Loucy (cell line): ENCODE measurements at regions not wholly inside any gene's neighbourhood (a gene's known extent, or its start where the extent isn't known, plus 50 kb on each side); places are given as distances from the start of the nearest gene placed in this dataset.

Source experiments
- H2AFZ ChIP-seq: fragments of 200-600 bp; sonication (generic); 2 replicates; pipeline ENCODE4 v1.6.0; 2016; ENCODE audit warnings: antibody characterized with exemption, mild to moderate bottlenecking, low read length, moderate library complexity
- H3F3A ChIP-seq: fragments of 200-600 bp; 2 replicates; pipeline ENCODE4 v1.6.0; 2016; ENCODE audit warnings: antibody characterized with exemption, low read depth, mild to moderate bottlenecking
- H3K27me3 ChIP-seq: fragments of 200-600 bp; sonication (generic); 2 replicates; pipeline ENCODE4 v1.6.1; 2014; ENCODE audit warnings: low read length, mild to moderate bottlenecking; ENCODE audit not compliant: insufficient read depth, poor library complexity, severe bottlenecking
- H3K36me3 ChIP-seq: fragments of 200-600 bp; sonication (generic); 2 replicates; pipeline ENCODE4 v1.6.1; 2016; ENCODE audit warnings: low read length; ENCODE audit not compliant: insufficient read depth
- H3K4me1 ChIP-seq: fragments of 200-600 bp; sonication (generic); 2 replicates; pipeline ENCODE4 v1.5.1; 2014; ENCODE audit warnings: low read length, mild to moderate bottlenecking; ENCODE audit not compliant: insufficient read depth, poor library complexity, severe bottlenecking
- H3K4me2 ChIP-seq: fragments of 200-600 bp; sonication (generic); 2 replicates; pipeline ENCODE4 v1.6.0; 2014; ENCODE audit warnings: antibody characterized with exemption, low read length, low read depth, mild to moderate bottlenecking; ENCODE audit not compliant: poor library complexity, severe bottlenecking
- H3K4me3 ChIP-seq: fragments of 200-600 bp; sonication (generic); 2 replicates; pipeline ENCODE4 v1.5.1; 2014; ENCODE audit warnings: low read length, mild to moderate bottlenecking, mixed read lengths; ENCODE audit not compliant: poor library complexity, severe bottlenecking
- H3K79me2 ChIP-seq: fragments of 200-600 bp; sonication (generic); 2 replicates; pipeline ENCODE4 v1.6.1; 2014; ENCODE audit warnings: low read length; ENCODE audit not compliant: insufficient read depth
- H3K9ac ChIP-seq: fragments of 200-600 bp; sonication (generic); 2 replicates; pipeline ENCODE4 v1.6.0; 2014; ENCODE audit warnings: mild to moderate bottlenecking, low read depth, low read length, moderate library complexity; ENCODE audit not compliant: poor library complexity, severe bottlenecking
- H3K9me2 ChIP-seq: fragments of 200-600 bp; sonication (generic); replicated peaks from 2 replicates; pipeline ENCODE4 v1.6.1; 2016; ENCODE audit warnings: low read depth, low read length, mixed read lengths
- H3K9me3 ChIP-seq: fragments of 200-600 bp; sonication (generic); 2 replicates; pipeline ENCODE4 v1.6.1; 2014; ENCODE audit warnings: mild to moderate bottlenecking, antibody characterized with exemption, low read length, low read depth; ENCODE audit not compliant: insufficient read depth
- H4K20me1 ChIP-seq: fragments of 200-600 bp; sonication (generic); 2 replicates; pipeline ENCODE4 v1.6.0; 2014; ENCODE audit warnings: antibody characterized with exemption, low read length, mild to moderate bottlenecking; ENCODE audit not compliant: insufficient read depth, poor library complexity, severe bottlenecking
- EZH2phosphoT487 ChIP-seq: fragments of 200-600 bp; IDR thresholded peaks from 2 replicates; pipeline ENCODE4 v1.6.1; 2018; ENCODE audit warnings: antibody characterized with exemption, mild to moderate bottlenecking, moderate library complexity, borderline replicate concordance
- TF ChIP-seq, protein P1 (sequence below): fragments of 200-600 bp; sonication (generic); conservative IDR thresholded peaks from 2 replicates; pipeline ENCODE4 v1.5.1; 2014; ENCODE audit warnings: mild to moderate bottlenecking, antibody characterized with exemption, low read length

DNA sequence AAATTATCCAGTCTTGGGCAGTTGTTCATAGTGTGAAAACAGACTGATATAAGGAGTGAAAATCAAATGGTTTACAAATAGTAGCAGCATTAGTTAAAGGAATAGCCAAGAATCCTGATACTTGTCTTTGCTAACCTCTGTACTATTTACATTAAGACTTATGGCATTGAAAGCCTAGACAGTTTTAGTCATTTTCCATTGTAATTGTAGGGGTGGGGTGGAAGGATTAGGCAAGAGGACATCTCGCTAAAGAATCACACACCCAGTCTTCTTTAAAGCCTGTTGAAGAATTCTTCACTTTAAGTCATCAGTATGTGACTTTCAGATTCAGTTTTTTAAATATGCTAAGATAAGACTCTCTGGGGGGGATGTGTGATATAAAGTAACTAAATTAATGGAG is 207.5 kb upstream of the PHACTR1 start:
- H2AFZ ChIP-seq = no peak overlapping the region
- no peaks in the 10 kb centered on the region for H3K79me2 ChIP-seq
- TF ChIP-seq, protein P1, sequence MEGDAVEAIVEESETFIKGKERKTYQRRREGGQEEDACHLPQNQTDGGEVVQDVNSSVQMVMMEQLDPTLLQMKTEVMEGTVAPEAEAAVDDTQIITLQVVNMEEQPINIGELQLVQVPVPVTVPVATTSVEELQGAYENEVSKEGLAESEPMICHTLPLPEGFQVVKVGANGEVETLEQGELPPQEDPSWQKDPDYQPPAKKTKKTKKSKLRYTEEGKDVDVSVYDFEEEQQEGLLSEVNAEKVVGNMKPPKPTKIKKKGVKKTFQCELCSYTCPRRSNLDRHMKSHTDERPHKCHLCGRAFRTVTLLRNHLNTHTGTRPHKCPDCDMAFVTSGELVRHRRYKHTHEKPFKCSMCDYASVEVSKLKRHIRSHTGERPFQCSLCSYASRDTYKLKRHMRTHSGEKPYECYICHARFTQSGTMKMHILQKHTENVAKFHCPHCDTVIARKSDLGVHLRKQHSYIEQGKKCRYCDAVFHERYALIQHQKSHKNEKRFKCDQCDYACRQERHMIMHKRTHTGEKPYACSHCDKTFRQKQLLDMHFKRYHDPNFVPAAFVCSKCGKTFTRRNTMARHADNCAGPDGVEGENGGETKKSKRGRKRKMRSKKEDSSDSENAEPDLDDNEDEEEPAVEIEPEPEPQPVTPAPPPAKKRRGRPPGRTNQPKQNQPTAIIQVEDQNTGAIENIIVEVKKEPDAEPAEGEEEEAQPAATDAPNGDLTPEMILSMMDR = no peak
- no peak for TF ChIP-seq EZH2phosphoT487

DNA sequence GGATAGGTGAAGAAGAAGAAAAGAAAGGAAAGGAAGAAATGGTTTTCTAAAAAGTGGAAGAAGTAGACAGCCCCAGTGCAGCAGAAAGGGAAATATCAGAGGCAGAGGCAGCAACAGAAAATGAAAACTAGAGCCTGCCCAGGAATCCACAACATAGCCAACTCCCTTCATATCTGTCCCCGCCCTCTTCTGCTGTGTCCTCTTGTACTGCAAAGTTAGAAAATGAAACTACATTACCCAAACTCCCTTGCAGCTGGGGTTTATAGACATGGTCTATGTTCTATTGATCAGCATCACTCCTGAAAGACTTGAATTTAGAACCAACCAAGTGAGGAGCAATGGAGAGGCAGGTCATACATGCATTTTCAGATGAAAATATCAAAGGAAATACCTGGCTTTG is 200.5 kb upstream of the PHACTR1 start:
- Histone ChIP-seq H3F3A (no peaks in the 10 kb centered on the region), H3K9ac (no peak overlapping the region), H3K4me3 (no peak overlapping the region), H3K9me3 (no peaks in the 10 kb centered on the region), H3K4me1 (no peaks in the 10 kb centered on the region), H2AFZ (no peak overlapping the region), H3K9me2 (no peaks in the 10 kb centered on the region), H3K36me3 (no peaks in the 10 kb centered on the region), H3K79me2 (no peaks in the 10 kb centered on the region), H3K4me2 (no peak overlapping the region), H4K20me1 (no peaks in the 10 kb centered on the region), H3K27me3 (no peaks in the 10 kb centered on the region)
- TF ChIP-seq EZH2phosphoT487 = no peak

More for the DNA sequence above, 207.5 kb upstream of the PHACTR1 start:
- Histone ChIP-seq H3K4me3 (no peak overlapping the region), H3K9me3 (no peaks in the 10 kb centered on the region), H3F3A (no peaks in the 10 kb centered on the region), H3K9ac (no peak overlapping the region), H3K4me1 (no peaks in the 10 kb centered on the region), H3K36me3 (no peaks in the 10 kb centered on the region), H3K27me3 (no peaks in the 10 kb centered on the region), H4K20me1 (no peaks in the 10 kb centered on the region), H3K9me2 (no peaks in the 10 kb centered on the region), H3K4me2 (no peak overlapping the region)

GRCh38 chr6:12522347-12522746 is 194.2 kb upstream of the PHACTR1 start:
- Histone ChIP-seq H3K4me2 (no peak overlapping the region), H3K4me1 (no peaks in the 10 kb centered on the region), H3K9me2 (no peaks in the 10 kb centered on the region), H2AFZ (no peak overlapping the region), H3F3A (no peaks in the 10 kb centered on the region), H3K79me2 (no peaks in the 10 kb centered on the region), H3K4me3 (no peak overlapping the region), H3K36me3 (no peaks in the 10 kb centered on the region), H4K20me1 (no peaks in the 10 kb centered on the region), H3K27me3 (no peaks in the 10 kb centered on the region), H3K9ac (no peak overlapping the region), H3K9me3 (no peaks in the 10 kb centered on the region)
- TF ChIP-seq EZH2phosphoT487 = no peak
- TF ChIP-seq, protein P1 = no peak

DNA sequence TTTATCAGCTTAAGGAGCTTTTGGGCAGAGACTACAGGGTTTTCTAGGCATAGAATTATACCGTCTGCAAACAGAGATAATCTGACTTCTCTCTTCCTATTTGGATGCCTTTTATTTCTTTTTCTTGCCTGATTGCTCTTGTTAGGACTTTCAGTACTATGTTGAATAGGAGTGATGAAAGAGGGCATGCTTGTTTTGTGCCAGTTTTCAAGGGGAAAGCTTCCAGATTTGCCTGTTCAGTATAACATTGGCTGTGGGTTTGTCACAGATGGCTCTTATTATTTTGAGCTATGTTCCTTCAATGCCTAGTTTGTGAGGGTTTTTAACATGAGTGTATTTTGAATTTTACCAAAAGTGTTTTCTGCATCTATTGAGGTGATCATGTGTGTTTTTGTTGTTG is 192.8 kb upstream of the PHACTR1 start:
- TF ChIP-seq, protein P1 = no peak
- TF ChIP-seq EZH2phosphoT487 = no peak
- no peaks in the 10 kb centered on the region for H3K9me3 ChIP-seq
- no peaks in the 10 kb centered on the region for H3K79me2 ChIP-seq
- no peaks in the 10 kb centered on the region for H3K27me3 ChIP-seq
- H3K36me3 ChIP-seq = no peaks in the 10 kb centered on the region
- no peaks in the 10 kb centered on the region for H3K9me2 ChIP-seq
- H3K4me1 ChIP-seq = no peaks in the 10 kb centered on the region
- no peaks in the 10 kb centered on the region for H4K20me1 ChIP-seq
- no peaks in the 10 kb centered on the region for H3F3A ChIP-seq
- H3K9ac ChIP-seq = no peak overlapping the region
- H2AFZ ChIP-seq = no peak overlapping the region
- no peak overlapping the region for H3K4me3 ChIP-seq
- no peak overlapping the region for H3K4me2 ChIP-seq
